ENCODE measurements at regions not wholly inside any gene's neighbourhood (a gene's known extent, or its start where the extent isn't known, plus 50 kb on each side); places are given as distances from the start of the nearest gene placed in this dataset.

- TF ChIP-seq MYC (CRISPR knock-in tag; IDR thresholded peaks at IDR 0.05; ENCODE audit: borderline replicate concordance) (no peak), MAFG (CRISPR knock-in tag; IDR thresholded peaks at IDR 0.05) (no peak), RBM39 (IDR thresholded peaks at IDR 0.05; ENCODE audit: low read depth, low read length, poor library complexity, severe bottlenecking) (no peak), FOXP1 (IDR thresholded peaks at IDR 0.05) (no peak), FOXP1 (CRISPR knock-in tag; IDR thresholded peaks at IDR 0.05) (no peak), MAZ (IDR thresholded peaks at IDR 0.05; ENCODE audit: borderline replicate concordance, low read depth, low read length) (no peak), MAZ (CRISPR knock-in tag; IDR thresholded peaks at IDR 0.05; ENCODE audit: low read depth) (no peak), CTCF (CRISPR knock-in tag; IDR thresholded peaks at IDR 0.05) (no peak), MXI1 (IDR thresholded peaks at IDR 0.05; ENCODE audit: borderline replicate concordance, low read depth, low read length) (no peak)
Measured at GRCh38 chr12:64999148-64999425, 122.0 kb downstream of the WIF1 start.
